ENCODE measurements at regions not wholly inside any gene's neighbourhood (a gene's known extent, or its start where the extent isn't known, plus 50 kb on each side); places are given as distances from the start of the nearest gene placed in this dataset.

DNA sequence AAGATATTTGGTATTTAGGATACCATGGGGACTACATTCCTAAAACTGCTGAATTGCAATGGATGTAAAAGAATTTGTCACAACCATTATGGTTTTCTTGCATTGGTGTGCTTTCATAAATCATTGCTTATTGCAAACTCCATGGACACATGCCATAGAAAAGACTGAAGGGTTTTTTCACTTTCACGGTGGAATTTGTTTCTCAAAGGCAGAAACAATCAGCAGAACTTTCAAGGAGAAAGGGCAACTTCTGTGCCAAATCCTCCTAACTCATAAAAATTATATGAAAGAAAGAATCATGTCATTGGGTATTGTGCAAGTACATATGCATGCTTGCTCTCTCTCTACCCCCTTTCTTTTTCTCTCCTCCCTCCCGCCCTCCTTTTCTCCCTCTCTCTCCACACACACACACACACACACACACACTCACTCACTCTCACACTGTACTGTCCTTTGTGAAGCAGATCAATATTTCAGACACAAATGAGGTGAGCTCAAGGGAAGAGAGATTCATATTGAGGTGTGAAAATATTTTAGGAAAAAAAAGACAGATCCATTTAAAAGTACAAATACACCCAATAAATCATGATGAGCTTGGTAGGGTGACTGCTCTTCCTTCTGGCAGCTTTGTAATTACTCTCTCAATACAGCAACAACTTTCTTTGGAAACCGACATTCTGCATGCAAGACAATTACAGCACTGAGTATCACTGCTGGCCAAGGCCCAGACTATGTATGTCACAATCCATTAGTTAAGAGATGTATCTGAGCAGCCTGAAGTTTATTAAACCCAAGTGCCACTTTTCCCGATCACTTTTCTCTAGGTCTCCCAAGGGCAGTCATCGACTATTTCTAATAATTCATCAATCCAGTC, 492.6 kb downstream of the TUSC7 start:
- TF ChIP-seq, protein P1, sequence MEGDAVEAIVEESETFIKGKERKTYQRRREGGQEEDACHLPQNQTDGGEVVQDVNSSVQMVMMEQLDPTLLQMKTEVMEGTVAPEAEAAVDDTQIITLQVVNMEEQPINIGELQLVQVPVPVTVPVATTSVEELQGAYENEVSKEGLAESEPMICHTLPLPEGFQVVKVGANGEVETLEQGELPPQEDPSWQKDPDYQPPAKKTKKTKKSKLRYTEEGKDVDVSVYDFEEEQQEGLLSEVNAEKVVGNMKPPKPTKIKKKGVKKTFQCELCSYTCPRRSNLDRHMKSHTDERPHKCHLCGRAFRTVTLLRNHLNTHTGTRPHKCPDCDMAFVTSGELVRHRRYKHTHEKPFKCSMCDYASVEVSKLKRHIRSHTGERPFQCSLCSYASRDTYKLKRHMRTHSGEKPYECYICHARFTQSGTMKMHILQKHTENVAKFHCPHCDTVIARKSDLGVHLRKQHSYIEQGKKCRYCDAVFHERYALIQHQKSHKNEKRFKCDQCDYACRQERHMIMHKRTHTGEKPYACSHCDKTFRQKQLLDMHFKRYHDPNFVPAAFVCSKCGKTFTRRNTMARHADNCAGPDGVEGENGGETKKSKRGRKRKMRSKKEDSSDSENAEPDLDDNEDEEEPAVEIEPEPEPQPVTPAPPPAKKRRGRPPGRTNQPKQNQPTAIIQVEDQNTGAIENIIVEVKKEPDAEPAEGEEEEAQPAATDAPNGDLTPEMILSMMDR (IDR thresholded peaks at IDR 0.05) = no peak
- no peak for TF ChIP-seq POLR2A (IDR thresholded peaks at IDR 0.05)

All from Peyer's patch (tissue), 4 donors.